Neural crest cell (in vitro differentiated cells): ENCODE measurements at regions not wholly inside any gene's neighbourhood (a gene's known extent, or its start where the extent isn't known, plus 50 kb on each side); places are given as distances from the start of the nearest gene placed in this dataset.

Experiments used
- DNase-seq: peaks from one replicate; pipeline ENCODE4 v3.0.0; 2021; ENCODE audit warnings: low read depth, mixed read lengths, low spot score
- H3K27ac Mint-ChIP-seq: one replicate; pipeline ENCODE4 v1.8.0; 2021; ENCODE audit warnings: mild to moderate bottlenecking, mixed read lengths; ENCODE audit not compliant: unreplicated experiment
- H3K27me3 Mint-ChIP-seq: 2 replicates; pipeline ENCODE4 v1.8.0; 2021; ENCODE audit warnings: low read depth, mild to moderate bottlenecking, mixed read lengths
- H3K36me3 Mint-ChIP-seq: 2 replicates; pipeline ENCODE4 v1.8.0; 2021; ENCODE audit warnings: low read depth, mild to moderate bottlenecking, mixed read lengths
- H3K4me1 Mint-ChIP-seq: 2 replicates; pipeline ENCODE4 v1.8.0; 2021; ENCODE audit warnings: mixed read lengths
- H3K4me3 Mint-ChIP-seq: one replicate; pipeline ENCODE4 v1.8.0; 2021; ENCODE audit warnings: mild to moderate bottlenecking, mixed read lengths
- H3K9me3 Mint-ChIP-seq: 2 replicates; pipeline ENCODE4 v1.8.0; 2021; ENCODE audit warnings: mixed read lengths
- TF ChIP-seq, protein P1 (sequence below): fragments of 200-600 bp; sonication (generic); conservative IDR thresholded peaks from 2 replicates; pipeline ENCODE4 v1.5.0; 2021; ENCODE audit warnings: antibody characterized with exemption, mild to moderate bottlenecking

DNA sequence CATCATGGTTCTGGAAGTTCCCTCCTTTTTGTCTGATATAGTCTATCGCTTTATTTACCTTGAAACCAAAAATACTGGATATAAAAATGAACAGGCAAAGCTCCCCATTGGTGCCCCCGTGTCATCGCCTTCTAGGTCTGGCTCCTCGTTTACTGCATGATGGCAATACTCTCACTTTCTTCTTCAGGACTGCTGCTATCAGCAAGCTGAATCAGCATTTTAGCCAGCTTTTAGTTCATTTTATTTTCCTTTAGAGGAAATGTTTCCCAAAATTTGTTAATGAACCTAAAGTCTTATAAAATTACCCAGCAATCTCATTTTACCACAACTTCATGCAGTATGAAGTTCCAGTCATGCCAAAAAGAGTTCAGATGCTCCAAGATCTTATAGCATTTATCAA, 80.5 kb downstream of the ZIC3 start:
- Mint-ChIP-seq H3K9me3 (no peaks in the 10 kb centered on the region), H3K27me3 (no peaks in the 10 kb centered on the region), H3K36me3 (peaks cover 3% of the 10 kb centered on the region), H3K27ac (no peak overlapping the region), H3K4me1 (no peaks in the 10 kb centered on the region), H3K4me3 (no peak overlapping the region)
- DNase-seq, result no peak
- TF ChIP-seq, protein P1, sequence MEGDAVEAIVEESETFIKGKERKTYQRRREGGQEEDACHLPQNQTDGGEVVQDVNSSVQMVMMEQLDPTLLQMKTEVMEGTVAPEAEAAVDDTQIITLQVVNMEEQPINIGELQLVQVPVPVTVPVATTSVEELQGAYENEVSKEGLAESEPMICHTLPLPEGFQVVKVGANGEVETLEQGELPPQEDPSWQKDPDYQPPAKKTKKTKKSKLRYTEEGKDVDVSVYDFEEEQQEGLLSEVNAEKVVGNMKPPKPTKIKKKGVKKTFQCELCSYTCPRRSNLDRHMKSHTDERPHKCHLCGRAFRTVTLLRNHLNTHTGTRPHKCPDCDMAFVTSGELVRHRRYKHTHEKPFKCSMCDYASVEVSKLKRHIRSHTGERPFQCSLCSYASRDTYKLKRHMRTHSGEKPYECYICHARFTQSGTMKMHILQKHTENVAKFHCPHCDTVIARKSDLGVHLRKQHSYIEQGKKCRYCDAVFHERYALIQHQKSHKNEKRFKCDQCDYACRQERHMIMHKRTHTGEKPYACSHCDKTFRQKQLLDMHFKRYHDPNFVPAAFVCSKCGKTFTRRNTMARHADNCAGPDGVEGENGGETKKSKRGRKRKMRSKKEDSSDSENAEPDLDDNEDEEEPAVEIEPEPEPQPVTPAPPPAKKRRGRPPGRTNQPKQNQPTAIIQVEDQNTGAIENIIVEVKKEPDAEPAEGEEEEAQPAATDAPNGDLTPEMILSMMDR, result no peak

DNA sequence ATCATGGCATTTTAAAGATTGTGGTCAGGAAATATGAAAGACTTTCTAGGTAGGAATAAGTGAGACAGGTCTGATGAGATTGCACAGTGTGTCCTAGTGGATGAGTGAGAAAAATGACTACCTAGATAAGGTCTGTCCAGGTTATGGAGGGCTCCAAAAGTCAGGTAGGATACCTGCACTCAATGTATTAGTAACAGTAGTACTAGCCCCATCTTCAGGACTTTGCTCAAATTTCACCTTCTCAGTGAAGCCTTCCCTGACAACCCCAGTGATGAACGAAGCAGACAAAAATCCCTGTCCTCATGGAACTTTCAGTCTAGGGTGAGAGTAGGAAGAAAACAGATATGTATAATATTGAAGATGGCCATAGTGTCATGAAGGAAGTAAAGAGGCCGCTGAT, 85.7 kb downstream of the ZIC3 start:
- Mint-ChIP-seq H3K36me3 (no peaks in the 10 kb centered on the region), H3K27ac (no peak overlapping the region)
- TF ChIP-seq, protein P1, result no peak

DNA sequence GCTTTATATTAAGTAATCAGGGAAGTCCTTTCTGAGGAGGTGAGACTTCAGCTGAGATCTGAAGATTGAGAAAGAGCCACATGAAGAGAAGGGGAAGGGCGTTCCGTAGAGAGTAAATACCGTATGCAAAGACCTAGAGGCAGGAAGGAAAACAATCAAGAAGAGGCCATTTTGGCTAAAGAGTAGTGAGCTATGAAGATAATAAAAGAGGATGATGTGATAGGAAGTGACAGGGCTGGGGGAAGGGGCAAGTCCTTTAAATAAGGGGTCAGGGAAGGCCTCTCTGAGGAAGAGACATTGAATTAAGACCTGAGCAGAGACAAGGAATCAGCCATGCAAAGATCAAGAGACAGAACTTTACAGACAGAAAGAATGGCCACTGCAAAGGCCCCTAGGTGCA, 86.2 kb downstream of the ZIC3 start:
- Mint-ChIP-seq H3K4me1 (peaks cover 4% of the 10 kb centered on the region), H3K27ac (no peak overlapping the region), H3K9me3 (peaks cover 7% of the 10 kb centered on the region), H3K27me3 (no peaks in the 10 kb centered on the region), H3K4me3 (no peak overlapping the region), H3K36me3 (no peaks in the 10 kb centered on the region)
- DNase-seq, result no peak
- TF ChIP-seq, protein P1, result no peak

More for the DNA sequence above, 85.7 kb downstream of the ZIC3 start:
- H3K4me3 Mint-ChIP-seq, result no peak overlapping the region
- peaks cover 7% of the 10 kb centered on the region for H3K9me3 Mint-ChIP-seq
- H3K27me3 Mint-ChIP-seq, result no peaks in the 10 kb centered on the region
- H3K4me1 Mint-ChIP-seq, result peaks cover 4% of the 10 kb centered on the region
- DNase-seq, result no peak

DNA sequence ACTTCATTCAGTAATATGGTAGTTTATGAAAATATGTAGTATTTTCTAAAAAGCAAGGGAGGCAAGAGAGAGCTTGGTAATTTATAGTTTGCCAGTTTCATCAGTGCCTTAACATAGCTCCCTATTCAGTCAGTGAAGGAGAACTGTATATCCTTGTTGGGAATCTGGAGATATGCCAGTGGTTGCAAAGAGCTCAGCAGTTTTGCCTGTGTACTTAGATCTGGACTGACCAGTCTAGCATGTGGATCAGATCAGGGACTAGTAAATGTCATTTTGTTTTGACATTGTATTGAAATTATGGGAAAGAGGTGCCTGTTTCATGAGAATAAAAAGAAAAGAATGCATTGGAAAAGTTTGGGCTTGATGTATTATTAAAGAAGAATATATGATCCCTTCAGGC, 88.6 kb downstream of the ZIC3 start:
- Mint-ChIP-seq H3K4me1 (peaks cover 4% of the 10 kb centered on the region), H3K27ac (no peak overlapping the region), H3K27me3 (no peaks in the 10 kb centered on the region), H3K9me3 (peaks cover 7% of the 10 kb centered on the region), H3K4me3 (no peak overlapping the region), H3K36me3 (no peaks in the 10 kb centered on the region)
- TF ChIP-seq, protein P1, result no peak
- DNase-seq, result no peak

DNA sequence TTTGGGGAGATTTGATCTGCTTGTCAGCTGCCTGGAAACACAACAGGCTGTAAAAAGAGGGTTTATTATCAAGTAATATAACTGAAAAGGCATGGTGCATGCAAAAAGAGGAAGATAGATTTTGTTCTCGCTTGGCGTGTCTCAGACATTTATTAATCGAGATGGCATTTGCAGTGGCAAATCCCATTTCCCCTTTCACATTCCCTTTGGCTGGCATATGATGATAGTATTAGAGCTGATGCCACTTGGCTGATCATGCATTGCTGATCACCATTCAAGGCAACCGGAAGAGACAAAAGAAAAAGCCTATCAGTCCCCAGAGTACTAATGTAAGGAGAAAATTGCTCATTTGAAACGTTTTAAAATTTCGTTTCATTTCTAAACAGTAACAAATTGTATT, 101.8 kb downstream of the ZIC3 start:
- Mint-ChIP-seq H3K27ac (no peak overlapping the region), H3K9me3 (peaks cover 10% of the 10 kb centered on the region), H3K4me1 (no peaks in the 10 kb centered on the region), H3K27me3 (no peaks in the 10 kb centered on the region), H3K4me3 (no peak overlapping the region), H3K36me3 (peaks cover 3% of the 10 kb centered on the region)
- TF ChIP-seq, protein P1, result no peak
- DNase-seq, result no peak

DNA sequence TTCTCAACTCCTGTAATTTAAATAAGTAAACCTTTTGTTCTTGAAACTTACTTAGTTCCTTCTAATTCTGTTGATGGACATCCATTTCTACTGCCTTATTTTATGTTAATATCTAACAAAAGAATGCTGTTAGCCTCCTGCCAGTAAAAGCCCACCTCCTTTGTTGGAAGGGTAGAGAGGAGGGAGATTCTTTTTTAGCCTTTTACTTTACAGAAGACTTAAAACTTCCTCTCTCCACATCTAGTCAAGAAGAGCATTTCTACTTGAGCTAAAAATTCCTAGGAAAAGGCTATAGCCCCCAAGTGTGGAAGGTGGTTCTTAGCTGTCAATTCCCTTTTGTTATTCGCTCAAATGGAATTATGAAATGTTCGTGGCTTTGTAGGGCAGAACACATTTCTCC, 118.7 kb downstream of the ZIC3 start:
- no peaks in the 10 kb centered on the region for H3K9me3 Mint-ChIP-seq

More for the DNA sequence above, 118.7 kb downstream of the ZIC3 start:
- Mint-ChIP-seq H3K4me3 (no peak overlapping the region), H3K27ac (no peak overlapping the region), H3K36me3 (no peaks in the 10 kb centered on the region), H3K4me1 (peaks cover 8% of the 10 kb centered on the region), H3K27me3 (no peaks in the 10 kb centered on the region)
- no peak for DNase-seq
- TF ChIP-seq, protein P1, result no peak
